HUES6 (cell line): ENCODE measurements at regions not wholly inside any gene's neighbourhood (a gene's known extent, or its start where the extent isn't known, plus 50 kb on each side); places are given as distances from the start of the nearest gene placed in this dataset.

Experiments
- H3K27ac ChIP-seq: 2 replicates; pipeline ENCODE4 v1.7.0; 2013; ENCODE audit warnings: low read depth, mild to moderate bottlenecking, low read length, inconsistent platforms
- H3K27me3 ChIP-seq: 2 replicates; pipeline ENCODE4 v1.6.1; 2013; ENCODE audit warnings: low read length; ENCODE audit not compliant: control insufficient read depth, insufficient read depth
- H3K36me3 ChIP-seq: 2 replicates; pipeline ENCODE4 v1.6.1; 2013; ENCODE audit warnings: low read length; ENCODE audit not compliant: control insufficient read depth, insufficient read depth
- H3K4me1 ChIP-seq: 2 replicates; pipeline ENCODE4 v1.6.1; 2013; ENCODE audit warnings: low read length; ENCODE audit not compliant: control insufficient read depth, insufficient read depth
- H3K4me3 ChIP-seq: 2 replicates; pipeline ENCODE4 v1.5.1; 2013; ENCODE audit warnings: low read depth, low read length
- H3K9ac ChIP-seq: one replicate; pipeline ENCODE4 v1.6.1; 2013; ENCODE audit warnings: mild to moderate bottlenecking, low read length
- H3K9me3 ChIP-seq: 2 replicates; pipeline ENCODE4 v1.6.1; 2013; ENCODE audit warnings: low read depth, low read length; ENCODE audit not compliant: control insufficient read depth, insufficient read depth

DNA sequence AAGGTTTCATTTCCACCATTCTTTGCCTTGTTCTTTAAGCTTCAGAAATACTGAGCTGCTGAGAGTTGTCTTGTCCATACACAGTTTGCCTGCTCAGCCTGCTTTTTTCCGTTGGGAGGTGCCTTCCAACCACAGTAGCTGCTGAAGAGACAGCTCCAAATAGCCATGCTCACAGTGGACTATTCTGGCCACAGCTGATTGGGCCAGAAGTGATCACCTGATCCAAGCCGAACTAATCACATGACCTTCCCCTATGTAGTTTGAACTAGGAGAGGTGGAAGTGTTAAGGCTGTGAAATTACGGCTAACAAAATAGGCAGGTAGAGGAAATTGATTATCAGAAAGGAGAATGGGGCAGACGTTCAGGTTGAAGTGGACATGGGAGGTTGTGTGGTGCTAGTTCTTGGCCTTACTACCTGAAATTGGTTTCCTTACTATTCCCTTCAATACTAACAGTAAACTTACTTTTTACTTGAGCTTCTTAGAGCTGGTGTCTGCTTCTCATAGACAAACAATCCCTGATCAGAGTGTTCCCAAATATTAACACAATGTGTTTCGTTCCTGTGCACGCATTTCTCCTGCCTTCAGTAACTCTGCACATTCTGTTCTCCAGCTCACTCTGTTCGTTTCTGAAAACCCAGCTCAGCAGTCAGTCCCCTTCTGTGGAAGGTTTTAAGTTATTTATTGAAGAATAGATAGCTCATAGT is 136.1 kb downstream of the RWDD3 start:
- Histone ChIP-seq H3K4me1 (peaks cover 12% of the 10 kb centered on the region; the same call in 1 of the 2 replicates), H3K9ac (no peak overlapping the region), H3K4me3 (no peak overlapping the region), H3K9me3 (no peaks in the 10 kb centered on the region), H3K27me3 (no peaks in the 10 kb centered on the region), H3K27ac (no peak overlapping the region), H3K36me3 (no peaks in the 10 kb centered on the region)

- Histone ChIP-seq H3K36me3 (no peaks in the 10 kb centered on the region), H3K9ac (no peak overlapping the region), H3K4me1 (peaks cover 12% of the 10 kb centered on the region; the same call in 1 of the 2 replicates), H3K4me3 (no peak overlapping the region), H3K9me3 (no peaks in the 10 kb centered on the region), H3K27ac (no peak overlapping the region), H3K27me3 (no peaks in the 10 kb centered on the region)
Measured at GRCh38 chr1:95370691-95371562, 136.9 kb downstream of the RWDD3 start.

GRCh38 chr1:95371666-95372282 is 137.8 kb downstream of the RWDD3 start:
- Histone ChIP-seq H3K9ac (no peak overlapping the region), H3K9me3 (no peaks in the 10 kb centered on the region), H3K27me3 (no peaks in the 10 kb centered on the region), H3K4me1 (peaks cover 12% of the 10 kb centered on the region; the same call in 1 of the 2 replicates), H3K27ac (no peak overlapping the region), H3K4me3 (no peak overlapping the region), H3K36me3 (no peaks in the 10 kb centered on the region)

DNA sequence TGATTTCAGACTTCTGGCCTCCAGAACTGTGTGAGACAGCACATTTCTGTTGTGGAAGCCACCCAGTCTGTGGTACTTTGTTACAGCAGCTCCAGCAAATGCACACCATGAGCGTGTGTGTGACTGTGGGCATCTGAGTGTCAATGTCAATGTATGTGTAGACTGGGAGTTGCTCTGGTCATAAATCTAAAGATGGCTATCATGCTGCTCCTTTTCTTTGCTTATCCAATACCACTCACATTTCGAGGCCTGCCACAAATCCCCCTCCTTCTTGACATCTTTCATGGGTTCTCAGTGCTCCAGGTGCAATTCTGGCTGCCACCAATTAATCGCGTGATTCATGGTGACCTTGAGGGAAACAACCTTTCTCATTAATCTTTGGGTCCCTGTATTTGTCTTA is 141.2 kb downstream of the RWDD3 start:
- no peak overlapping the region for H3K4me3 ChIP-seq
- H3K36me3 ChIP-seq, result no peaks in the 10 kb centered on the region
- no peaks in the 10 kb centered on the region for H3K4me1 ChIP-seq
- H3K9ac ChIP-seq, result no peak overlapping the region
- no peaks in the 10 kb centered on the region for H3K9me3 ChIP-seq
- H3K27me3 ChIP-seq, result no peaks in the 10 kb centered on the region
- H3K27ac ChIP-seq, result no peak overlapping the region

GRCh38 chr1:95380909-95381308 is 146.9 kb downstream of the RWDD3 start:
- H3K27me3 ChIP-seq, result no peaks in the 10 kb centered on the region
- H3K4me1 ChIP-seq, result no peaks in the 10 kb centered on the region
- H3K36me3 ChIP-seq, result no peaks in the 10 kb centered on the region
- H3K9me3 ChIP-seq, result no peaks in the 10 kb centered on the region
- H3K27ac ChIP-seq, result no peak overlapping the region
- no peak overlapping the region for H3K4me3 ChIP-seq
- H3K9ac ChIP-seq, result no peak overlapping the region

GRCh38 chr1:95382000-95382786 is 148.2 kb downstream of the RWDD3 start:
- Histone ChIP-seq H3K4me3 (no peak overlapping the region), H3K36me3 (no peaks in the 10 kb centered on the region), H3K9ac (no peak overlapping the region), H3K27ac (no peak overlapping the region), H3K4me1 (no peaks in the 10 kb centered on the region), H3K9me3 (no peaks in the 10 kb centered on the region), H3K27me3 (no peaks in the 10 kb centered on the region)

GRCh38 chr1:95383111-95383510 is 149.1 kb downstream of the RWDD3 start:
- H3K9me3 ChIP-seq, result no peaks in the 10 kb centered on the region
- H3K27me3 ChIP-seq, result no peaks in the 10 kb centered on the region
- no peaks in the 10 kb centered on the region for H3K4me1 ChIP-seq
- H3K36me3 ChIP-seq, result no peaks in the 10 kb centered on the region
- no peak overlapping the region for H3K9ac ChIP-seq
- no peak overlapping the region for H3K27ac ChIP-seq
- no peak overlapping the region for H3K4me3 ChIP-seq

- H3K36me3 ChIP-seq, result no peaks in the 10 kb centered on the region
- no peaks in the 10 kb centered on the region for H3K9me3 ChIP-seq
- no peaks in the 10 kb centered on the region for H3K4me1 ChIP-seq
- H3K27me3 ChIP-seq, result no peaks in the 10 kb centered on the region
- no peak overlapping the region for H3K9ac ChIP-seq
- H3K4me3 ChIP-seq, result no peak overlapping the region
- H3K27ac ChIP-seq, result no peak overlapping the region
Measured at GRCh38 chr1:95384567-95384966, 150.6 kb downstream of the RWDD3 start.

DNA sequence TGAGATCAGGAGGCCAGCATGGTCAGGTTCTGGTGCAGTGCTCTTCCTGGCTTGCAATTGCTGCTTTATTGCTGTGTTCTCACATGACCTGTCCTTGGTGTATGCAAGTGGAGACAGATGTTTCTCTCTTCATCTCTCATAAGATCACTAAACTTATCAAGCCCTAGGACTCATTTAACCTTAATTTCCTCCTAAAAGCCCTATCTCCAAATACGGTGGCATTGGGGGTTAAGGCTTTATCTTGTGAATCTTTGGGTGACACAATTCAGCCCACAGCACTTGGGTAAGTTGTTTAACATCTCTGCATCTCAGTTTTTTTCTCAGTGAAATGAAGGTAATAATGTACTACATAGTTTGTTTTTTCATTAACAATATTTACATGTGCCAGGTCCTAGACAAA is 152.4 kb downstream of the RWDD3 start:
- no peak overlapping the region for H3K4me3 ChIP-seq
- no peak overlapping the region for H3K9ac ChIP-seq
- H3K4me1 ChIP-seq, result no peaks in the 10 kb centered on the region
- H3K27ac ChIP-seq, result no peak overlapping the region
- no peaks in the 10 kb centered on the region for H3K27me3 ChIP-seq
- no peaks in the 10 kb centered on the region for H3K9me3 ChIP-seq
- H3K36me3 ChIP-seq, result no peaks in the 10 kb centered on the region

DNA sequence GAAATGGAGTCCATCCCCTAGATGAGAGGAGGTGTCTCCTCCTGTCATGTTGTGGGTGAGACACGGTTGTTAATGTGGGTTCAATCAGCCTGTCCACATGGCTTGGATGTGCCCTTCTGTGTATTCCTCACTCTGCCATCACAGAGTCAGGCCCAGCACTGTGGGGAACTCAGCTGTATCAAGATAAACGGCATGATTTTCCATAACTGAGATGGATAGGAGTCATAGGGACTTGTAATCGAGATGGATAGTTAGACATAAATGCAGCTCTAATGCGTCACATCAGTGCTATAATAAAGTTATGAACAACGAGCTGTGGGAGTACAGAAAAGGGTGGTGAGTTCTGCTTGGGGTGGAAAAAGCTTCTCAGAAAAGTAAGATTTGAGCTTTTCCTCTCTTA is 152.9 kb downstream of the RWDD3 start:
- no peaks in the 10 kb centered on the region for H3K9me3 ChIP-seq
- no peaks in the 10 kb centered on the region for H3K4me1 ChIP-seq
- H3K27ac ChIP-seq, result no peak overlapping the region
- no peaks in the 10 kb centered on the region for H3K27me3 ChIP-seq
- H3K36me3 ChIP-seq, result no peaks in the 10 kb centered on the region
- no peak overlapping the region for H3K4me3 ChIP-seq
- H3K9ac ChIP-seq, result no peak overlapping the region
